A673 (cell line): ENCODE measurements at regions not wholly inside any gene's neighbourhood (a gene's known extent, or its start where the extent isn't known, plus 50 kb on each side); places are given as distances from the start of the nearest gene placed in this dataset.

Experiments
- CTCF ChIP-seq: fragments of 300-800, 200-600 bp; sonication (generic); conservative IDR thresholded peaks from 2 replicates; pipeline ENCODE4 v1.5.1; 2017; ENCODE audit warnings: low read depth, mild to moderate bottlenecking, antibody characterized with exemption, low read length, moderate library complexity, mixed read lengths
- EZH2 ChIP-seq: fragments of 200-600 bp; sonication (generic); IDR thresholded peaks from 2 replicates; pipeline ENCODE4 v1.6.1; 2017; ENCODE audit warnings: borderline replicate concordance, low read depth, mild to moderate bottlenecking, mixed read lengths, antibody characterized with exemption, low read length; ENCODE audit not compliant: poor library complexity, severe bottlenecking

- TF ChIP-seq CTCF, result no peak
- TF ChIP-seq EZH2, result no peak
These were observed 522.3 kb downstream of the SOX11 start for GRCh38 chr2:6214471-6214870.
